Transverse colon (tissue), 4 donors: ENCODE measurements at regions not wholly inside any gene's neighbourhood (a gene's known extent, or its start where the extent isn't known, plus 50 kb on each side); places are given as distances from the start of the nearest gene placed in this dataset.

ENCODE experiments used
- CTCF ChIP-seq, 5 experiments: fragments of 200-600 bp in 3 of 5; fragments of 450-650 bp in 2 of 5; sonication (generic) in 3 of 5; IDR thresholded peaks; 1 replicate in 2 of 5; 2 replicates in 3 of 5; pipeline ENCODE4 v1.5.1; 2016 to 2017; ENCODE audit warnings: antibody characterized with exemption in 5 of 5, inconsistent platforms in 3 of 5, mild to moderate bottlenecking in 2 of 5, moderate library complexity in 1 of 5
- POLR2AphosphoS5 ChIP-seq, 3 donors: sonication (generic); formaldehyde crosslinking; IDR thresholded peaks; one replicate each; pipeline ENCODE4 v1.6.1; 2016; ENCODE audit warnings: antibody characterized with exemption in 3 of 3

- no peak for TF ChIP-seq CTCF (IDR thresholded peaks at IDR 0.05)
- TF ChIP-seq POLR2AphosphoS5 (IDR thresholded peaks at IDR 0.05): no peak
Measured at GRCh38 chr2:129203331-129203730, 776.1 kb upstream of the RAB6C start.
